HL-60 (cell line): ENCODE measurements at regions not wholly inside any gene's neighbourhood (a gene's known extent, or its start where the extent isn't known, plus 50 kb on each side); places are given as distances from the start of the nearest gene placed in this dataset.

Experiments
- CTCF ChIP-seq: IDR thresholded peaks from one replicate; pipeline ENCODE4 v1.5.1; 2011; ENCODE audit warnings: low read length, control low read depth, inconsistent platforms; ENCODE audit not compliant: insufficient read depth
- POLR2AphosphoS5 ChIP-seq: IDR thresholded peaks from 2 replicates; pipeline ENCODE4 v1.6.1; 2012; ENCODE audit warnings: low read depth
- SPI1 ChIP-seq: IDR thresholded peaks from 2 replicates; pipeline ENCODE4 v1.6.1; 2012; ENCODE audit warnings: low read depth, mild to moderate bottlenecking, borderline replicate concordance

DNA sequence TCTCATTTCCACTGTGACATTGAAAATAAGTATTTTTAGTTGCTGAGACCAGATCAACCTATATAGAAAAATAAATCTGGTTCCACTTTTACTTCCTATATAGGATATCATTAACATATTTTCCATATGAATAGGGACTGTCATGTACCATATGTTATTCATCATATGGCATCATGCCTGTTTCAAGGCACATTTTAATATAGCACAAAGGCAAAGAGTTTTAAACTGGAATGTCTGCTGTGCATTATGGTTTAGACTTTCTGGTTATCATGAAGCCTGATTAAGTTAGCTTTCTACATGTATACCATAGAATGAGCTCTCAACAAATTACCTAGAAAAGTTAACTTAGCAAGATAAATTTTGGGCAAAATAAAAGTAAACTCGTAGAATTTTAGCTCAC lies 53.0 kb upstream of the ACYP2 start:
- TF ChIP-seq CTCF: no peak
- no peak for TF ChIP-seq POLR2AphosphoS5
- TF ChIP-seq SPI1: no peak
